ENCODE measurements at regions not wholly inside any gene's neighbourhood (a gene's known extent, or its start where the extent isn't known, plus 50 kb on each side); places are given as distances from the start of the nearest gene placed in this dataset.
"Not testable (repeated sequence)": the region's sequence is repeated elsewhere in the genome, so short reads cannot be mapped to it uniquely, and the experiment has no call there.

GRCh38 chrY:26167332-26167731, 545.4 kb downstream of the CDY1 start:
- not testable (repeated sequence) for DNase-seq

GRCh38 chrY:26179326-26179725, 557.4 kb downstream of the CDY1 start:
- not testable (repeated sequence) for DNase-seq

- DNase-seq, result not testable (repeated sequence)
Measured at GRCh38 chrY:26224974-26225373, 603.1 kb downstream of the CDY1 start.

GRCh38 chrY:26225468-26225867, 603.6 kb downstream of the CDY1 start:
- not testable (repeated sequence) for DNase-seq

- not testable (repeated sequence) for DNase-seq
Measured at GRCh38 chrY:26240944-26241343, 619.0 kb downstream of the CDY1 start.

GRCh38 chrY:26254262-26254661, 632.3 kb downstream of the CDY1 start:
- DNase-seq, result not testable (repeated sequence)

GRCh38 chrY:26265449-26265848, 643.5 kb downstream of the CDY1 start:
- not testable (repeated sequence) for DNase-seq

GRCh38 chrY:26268421-26268820, 646.5 kb downstream of the CDY1 start:
- DNase-seq, result not testable (repeated sequence)

GRCh38 chrY:26268934-26269333, 647.0 kb downstream of the CDY1 start:
- DNase-seq, result not testable (repeated sequence)

GRCh38 chrY:26273089-26273488, 651.2 kb downstream of the CDY1 start:
- DNase-seq, result not testable (repeated sequence)

GRCh38 chrY:26306046-26306445, 684.1 kb downstream of the CDY1 start:
- not testable (repeated sequence) for DNase-seq

GRCh38 chrY:26306630-26307385, 684.9 kb downstream of the CDY1 start:
- not testable (repeated sequence) for DNase-seq

- not testable (repeated sequence) for DNase-seq
Measured at GRCh38 chrY:26308308-26308707, 686.4 kb downstream of the CDY1 start.

- peak; percentile 2 for DNase-seq
Measured at GRCh38 chrY:26315065-26315464, 693.1 kb downstream of the CDY1 start.

GRCh38 chrY:26319488-26320202, 697.7 kb downstream of the CDY1 start:
- not testable (repeated sequence) for DNase-seq

GRCh38 chrY:26322756-26323155, 700.8 kb downstream of the CDY1 start:
- DNase-seq, result not testable (repeated sequence)

- not testable (repeated sequence) for DNase-seq
Measured at GRCh38 chrY:26352931-26353330, 731.0 kb downstream of the CDY1 start.

- no peak for DNase-seq
Measured at GRCh38 chrY:26354191-26354590, 732.3 kb downstream of the CDY1 start.

GRCh38 chrY:26359869-26360268, 738.0 kb downstream of the CDY1 start:
- DNase-seq, result not testable (repeated sequence)

- DNase-seq, result not testable (repeated sequence)
Measured at GRCh38 chrY:26360472-26360871, 738.6 kb downstream of the CDY1 start.

- not testable (repeated sequence) for DNase-seq
Measured at GRCh38 chrY:26363442-26363841, 741.5 kb downstream of the CDY1 start.

- not testable (repeated sequence) for DNase-seq
Measured at GRCh38 chrY:26366091-26366490, 744.2 kb downstream of the CDY1 start.

- not testable (repeated sequence) for DNase-seq
Measured at GRCh38 chrY:26372480-26372879, 750.6 kb downstream of the CDY1 start.
